Liver (tissue), 8 donors: ENCODE measurements at regions not wholly inside any gene's neighbourhood (a gene's known extent, or its start where the extent isn't known, plus 50 kb on each side); places are given as distances from the start of the nearest gene placed in this dataset.

ENCODE experiments used
- DNase-seq: peaks from one replicate; pipeline ENCODE4 v3.0.0-alpha.2; 2017; ENCODE audit warnings: low spot score
- H3K27ac ChIP-seq, 2 donors: one replicate each; pipeline ENCODE4 v1.7.0; 2013; ENCODE audit warnings: inconsistent platforms in 2 of 2, low read length in 2 of 2, control low read depth in 1 of 2, low read depth in 1 of 2, mild to moderate bottlenecking in 1 of 2
- H3K27me3 ChIP-seq, 4 donors: one replicate each; pipeline versions ENCODE4 v1.6.1 to v1.7.0; 2013; ENCODE audit warnings: low read length in 3 of 4, inconsistent platforms in 1 of 4, mild to moderate bottlenecking in 1 of 4, moderate library complexity in 1 of 4; ENCODE audit not compliant: control insufficient read depth in 4 of 4, insufficient read depth in 4 of 4
- H3K36me3 ChIP-seq, 4 donors: one replicate each; pipeline versions ENCODE4 v1.6.1 to v1.7.0; 2013; ENCODE audit warnings: low read length in 3 of 4, mild to moderate bottlenecking in 3 of 4, low read depth in 1 of 4, moderate library complexity in 1 of 4; ENCODE audit not compliant: control insufficient read depth in 4 of 4, insufficient read depth in 3 of 4
- H3K4me1 ChIP-seq, 4 donors: one replicate each; pipeline versions ENCODE4 v1.6.1 to v1.7.0; 2013; ENCODE audit warnings: low read length in 3 of 4, mild to moderate bottlenecking in 3 of 4, moderate library complexity in 1 of 4; ENCODE audit not compliant: control insufficient read depth in 4 of 4, insufficient read depth in 4 of 4
- H3K4me3 ChIP-seq, 3 donors: one replicate each; pipeline versions ENCODE4 v1.6.1 to v1.7.0; 2013; ENCODE audit warnings: low read length in 3 of 3, control low read depth in 1 of 3, low read depth in 1 of 3, mild to moderate bottlenecking in 1 of 3
- H3K9ac ChIP-seq, 2 donors: one replicate each; pipeline ENCODE4 v1.7.0; 2013; ENCODE audit warnings: low read length in 2 of 2, mild to moderate bottlenecking in 2 of 2, moderate library complexity in 2 of 2, control low read depth in 1 of 2, low read depth in 1 of 2
- H3K9me3 ChIP-seq, 4 donors: one replicate each; pipeline versions ENCODE4 v1.6.1 to v1.7.0; 2013; ENCODE audit warnings: low read length in 3 of 4; ENCODE audit not compliant: control insufficient read depth in 4 of 4
- CTCF ChIP-seq: fragments of 150-350 bp; IDR thresholded peaks from 2 replicates; pipeline ENCODE4 v1.5.1; 2017; ENCODE audit warnings: improper control_type of control experiment, low read depth, low read length; ENCODE audit not compliant: missing input control
- EGR1 ChIP-seq, 2 donors: IDR thresholded peaks; 2 replicates each; pipeline ENCODE4 v1.6.1; 2016 to 2018; ENCODE audit warnings: antibody characterized with exemption in 2 of 2, low read depth in 2 of 2
- FOXA1 ChIP-seq: IDR thresholded peaks from 2 replicates; pipeline ENCODE4 v1.6.1; 2016; ENCODE audit warnings: antibody characterized with exemption
- FOXA2 ChIP-seq: IDR thresholded peaks from 2 replicates; pipeline ENCODE4 v1.6.1; 2016; ENCODE audit warnings: antibody characterized with exemption
- GABPA ChIP-seq, 2 donors: IDR thresholded peaks in 1 of 2; conservative IDR thresholded peaks in 1 of 2; 2 replicates each; pipeline ENCODE4 v1.6.1; 2016; ENCODE audit warnings: antibody characterized with exemption in 2 of 2, mild to moderate bottlenecking in 1 of 2, moderate library complexity in 1 of 2
- HNF4A ChIP-seq, 2 donors: conservative IDR thresholded peaks; 2 replicates each; pipeline ENCODE4 v1.6.1; 2016; ENCODE audit warnings: antibody characterized with exemption in 2 of 2, mild to moderate bottlenecking in 2 of 2
- HNF4G ChIP-seq: IDR thresholded peaks from 2 replicates; pipeline ENCODE4 v1.6.1; 2016; ENCODE audit warnings: antibody characterized with exemption
- JUND ChIP-seq, 2 donors: IDR thresholded peaks; 2 replicates each; pipeline ENCODE4 v1.6.1; 2016; ENCODE audit warnings: antibody characterized with exemption in 2 of 2
- NR2F2 ChIP-seq: IDR thresholded peaks from 2 replicates; pipeline ENCODE4 v1.6.1; 2016; ENCODE audit warnings: antibody characterized with exemption
- RAD21 ChIP-seq, 2 donors: IDR thresholded peaks; 2 replicates each; pipeline ENCODE4 v1.6.1; 2016; ENCODE audit warnings: antibody characterized with exemption in 2 of 2, mild to moderate bottlenecking in 2 of 2
- RXRA ChIP-seq, 2 donors: IDR thresholded peaks; 2 replicates each; pipeline ENCODE4 v1.6.1; 2017 to 2018; ENCODE audit warnings: antibody characterized with exemption in 2 of 2, mild to moderate bottlenecking in 1 of 2
- SP1 ChIP-seq: IDR thresholded peaks from 2 replicates; pipeline ENCODE4 v1.6.1; 2018; ENCODE audit warnings: antibody characterized with exemption, mild to moderate bottlenecking
- TAF1 ChIP-seq: conservative IDR thresholded peaks from 2 replicates; pipeline ENCODE4 v1.6.1; 2016; ENCODE audit warnings: antibody characterized with exemption, mild to moderate bottlenecking
- YY1 ChIP-seq: IDR thresholded peaks from 2 replicates; pipeline ENCODE4 v1.6.1; 2016; ENCODE audit warnings: antibody characterized with exemption, mild to moderate bottlenecking
- ZBTB33 ChIP-seq: IDR thresholded peaks from 2 replicates; pipeline ENCODE4 v1.6.1; 2016; ENCODE audit warnings: antibody characterized with exemption
- WGBS: extraction: QIAGEN DNeasy Blood & Tissue Kit; methylation state at CpG from one replicate; pipeline ENCODE4 v1.1.7; 2013; 5-methylcytosine and 5-hydroxymethylcytosine counted together
- TF ChIP-seq, protein P1 (sequence below): IDR thresholded peaks from 2 replicates; pipeline ENCODE4 v1.6.1; 2016; ENCODE audit warnings: antibody characterized with exemption
- TF ChIP-seq, protein P2 (sequence below): IDR thresholded peaks from 2 replicates; pipeline ENCODE4 v1.6.1; 2016; ENCODE audit warnings: antibody characterized with exemption, mild to moderate bottlenecking
- TF ChIP-seq, protein P3 (sequence below): IDR thresholded peaks from 2 replicates; pipeline ENCODE4 v1.6.1; 2016; ENCODE audit warnings: antibody characterized with exemption
- donor health status: healthy.
- donor health status: healthy.
- donor health status: healthy.
- donor health status: healthy.
- donor health status: healthy.

DNA sequence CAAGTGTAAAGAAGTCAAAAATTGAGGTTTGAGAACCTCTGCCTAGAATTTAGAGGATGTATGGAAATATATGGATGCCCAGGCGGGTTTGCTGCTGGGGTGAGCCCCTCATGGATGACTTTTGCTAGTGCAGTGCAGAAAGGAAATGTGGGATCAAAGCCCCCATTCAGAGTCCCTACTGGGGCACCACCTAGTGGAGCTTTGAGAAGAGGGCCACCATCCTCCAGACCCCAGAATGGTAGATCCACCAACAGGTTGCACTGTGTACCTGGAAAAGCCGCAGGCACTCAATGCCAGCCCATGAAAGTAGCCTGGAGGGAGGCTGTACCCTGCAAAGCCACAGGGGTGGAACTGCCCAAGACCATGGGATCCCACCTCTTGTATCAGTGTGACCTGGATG, 330.7 kb upstream of the DPYD start:
- DNase-seq = no peak
- Histone ChIP-seq H3K9ac (no peak overlapping the region), H3K27me3 (no peaks in the 10 kb centered on the region), H3K4me3 (no peak overlapping the region), H3K4me1 (no peaks in the 10 kb centered on the region), H3K27ac (no peak overlapping the region), H3K9me3 (no peaks in the 10 kb centered on the region), H3K36me3 (no peaks in the 10 kb centered on the region)
- 92% methylated on average over 2 of the region's 2 CpGs for WGBS
- TF ChIP-seq HNF4G (no peak), EGR1 (IDR thresholded peaks at IDR 0.05; ENCODE audit: low read depth in 2 of 2) (no peak), NR2F2 (no peak), RAD21 (IDR thresholded peaks at IDR 0.05) (no peak), FOXA2 (no peak), HNF4A (conservative IDR thresholded peaks at IDR 0.05) (no peak), CTCF (no peak), TAF1 (no peak), YY1 (no peak), GABPA (IDR thresholded peaks at IDR 0.05 in 1 of 2, conservative IDR thresholded peaks at IDR 0.05 in 1 of 2) (no peak), ZBTB33 (no peak), JUND (IDR thresholded peaks at IDR 0.05) (no peak)
- TF ChIP-seq, protein P1, sequence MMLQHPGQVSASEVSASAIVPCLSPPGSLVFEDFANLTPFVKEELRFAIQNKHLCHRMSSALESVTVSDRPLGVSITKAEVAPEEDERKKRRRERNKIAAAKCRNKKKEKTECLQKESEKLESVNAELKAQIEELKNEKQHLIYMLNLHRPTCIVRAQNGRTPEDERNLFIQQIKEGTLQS = no peak
- TF ChIP-seq, protein P2, sequence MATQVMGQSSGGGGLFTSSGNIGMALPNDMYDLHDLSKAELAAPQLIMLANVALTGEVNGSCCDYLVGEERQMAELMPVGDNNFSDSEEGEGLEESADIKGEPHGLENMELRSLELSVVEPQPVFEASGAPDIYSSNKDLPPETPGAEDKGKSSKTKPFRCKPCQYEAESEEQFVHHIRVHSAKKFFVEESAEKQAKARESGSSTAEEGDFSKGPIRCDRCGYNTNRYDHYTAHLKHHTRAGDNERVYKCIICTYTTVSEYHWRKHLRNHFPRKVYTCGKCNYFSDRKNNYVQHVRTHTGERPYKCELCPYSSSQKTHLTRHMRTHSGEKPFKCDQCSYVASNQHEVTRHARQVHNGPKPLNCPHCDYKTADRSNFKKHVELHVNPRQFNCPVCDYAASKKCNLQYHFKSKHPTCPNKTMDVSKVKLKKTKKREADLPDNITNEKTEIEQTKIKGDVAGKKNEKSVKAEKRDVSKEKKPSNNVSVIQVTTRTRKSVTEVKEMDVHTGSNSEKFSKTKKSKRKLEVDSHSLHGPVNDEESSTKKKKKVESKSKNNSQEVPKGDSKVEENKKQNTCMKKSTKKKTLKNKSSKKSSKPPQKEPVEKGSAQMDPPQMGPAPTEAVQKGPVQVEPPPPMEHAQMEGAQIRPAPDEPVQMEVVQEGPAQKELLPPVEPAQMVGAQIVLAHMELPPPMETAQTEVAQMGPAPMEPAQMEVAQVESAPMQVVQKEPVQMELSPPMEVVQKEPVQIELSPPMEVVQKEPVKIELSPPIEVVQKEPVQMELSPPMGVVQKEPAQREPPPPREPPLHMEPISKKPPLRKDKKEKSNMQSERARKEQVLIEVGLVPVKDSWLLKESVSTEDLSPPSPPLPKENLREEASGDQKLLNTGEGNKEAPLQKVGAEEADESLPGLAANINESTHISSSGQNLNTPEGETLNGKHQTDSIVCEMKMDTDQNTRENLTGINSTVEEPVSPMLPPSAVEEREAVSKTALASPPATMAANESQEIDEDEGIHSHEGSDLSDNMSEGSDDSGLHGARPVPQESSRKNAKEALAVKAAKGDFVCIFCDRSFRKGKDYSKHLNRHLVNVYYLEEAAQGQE = no peak

DNA sequence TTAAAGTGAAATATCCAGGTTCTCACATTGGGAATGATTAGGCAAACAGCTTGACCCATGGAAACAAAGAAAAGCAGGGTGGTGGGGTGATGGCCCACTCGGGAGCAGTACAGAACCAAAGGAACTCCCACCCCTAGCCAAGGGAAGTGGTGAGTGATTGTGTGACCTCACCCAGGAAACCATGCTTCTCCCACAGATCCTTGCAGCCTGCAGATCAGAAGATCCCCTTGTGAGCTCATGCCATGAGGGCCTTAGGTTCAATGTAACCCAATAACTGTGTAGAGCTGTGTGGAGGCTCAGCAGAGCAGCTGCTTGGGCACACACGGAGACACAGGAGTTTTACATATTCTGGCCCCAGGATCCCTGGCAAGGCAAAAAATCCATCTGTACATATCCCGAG, 311.8 kb upstream of the DPYD start:
- Histone ChIP-seq H3K4me1 (no peaks in the 10 kb centered on the region), H3K27me3 (no peaks in the 10 kb centered on the region)
- WGBS = 77% methylated on average over 3 of the region's 3 CpGs
- no peak for TF ChIP-seq RXRA (IDR thresholded peaks at IDR 0.05)
- no peak for TF ChIP-seq GABPA (IDR thresholded peaks at IDR 0.05 in 1 of 2, conservative IDR thresholded peaks at IDR 0.05 in 1 of 2)
- TF ChIP-seq FOXA1 = no peak
- TF ChIP-seq CTCF = no peak
- no peak for TF ChIP-seq RAD21 (IDR thresholded peaks at IDR 0.05)
- TF ChIP-seq HNF4A (conservative IDR thresholded peaks at IDR 0.05) = no peak
- no peak for TF ChIP-seq ZBTB33
- TF ChIP-seq SP1 = no peak
- no peak for TF ChIP-seq TAF1
- TF ChIP-seq, protein P1 = no peak
- TF ChIP-seq JUND (IDR thresholded peaks at IDR 0.05) = no peak
- TF ChIP-seq, protein P3, sequence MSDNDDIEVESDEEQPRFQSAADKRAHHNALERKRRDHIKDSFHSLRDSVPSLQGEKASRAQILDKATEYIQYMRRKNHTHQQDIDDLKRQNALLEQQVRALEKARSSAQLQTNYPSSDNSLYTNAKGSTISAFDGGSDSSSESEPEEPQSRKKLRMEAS = no peak
- TF ChIP-seq EGR1 (IDR thresholded peaks at IDR 0.05; ENCODE audit: low read depth in 2 of 2) = no peak

More for the DNA sequence above, 311.8 kb upstream of the DPYD start:
- H3K9ac ChIP-seq = no peak overlapping the region
- no peak for DNase-seq
- H3K36me3 ChIP-seq = no peaks in the 10 kb centered on the region
- H3K4me3 ChIP-seq = no peak overlapping the region
- H3K27ac ChIP-seq = no peak overlapping the region
- peaks cover 0 to 17% (median 8%) of the 10 kb centered on the region in 4 donors for H3K9me3 ChIP-seq
